HG03558 (cell line): ENCODE measurements at regions not wholly inside any gene's neighbourhood (a gene's known extent, or its start where the extent isn't known, plus 50 kb on each side); places are given as distances from the start of the nearest gene placed in this dataset.
"Not testable (repeated sequence)": the region's sequence is repeated elsewhere in the genome, so short reads cannot be mapped to it uniquely, and the experiment has no call there.

Source experiments
- ATAC-seq: cut with Tn5 transposase; IDR thresholded peaks from one replicate; pipeline ENCODE4 v1.9.1; 2021; ENCODE audit warnings: moderate number of reproducible peaks; ENCODE audit not compliant: unreplicated experiment; ENCODE audit errors: extremely low read depth

- ATAC-seq: no peak
These were observed 197.1 kb upstream of the HCN1 start for GRCh38 chr5:45893309-45893708.

GRCh38 chr5:45890441-45891080, 194.4 kb upstream of the HCN1 start:
- ATAC-seq: not testable (repeated sequence)

DNA sequence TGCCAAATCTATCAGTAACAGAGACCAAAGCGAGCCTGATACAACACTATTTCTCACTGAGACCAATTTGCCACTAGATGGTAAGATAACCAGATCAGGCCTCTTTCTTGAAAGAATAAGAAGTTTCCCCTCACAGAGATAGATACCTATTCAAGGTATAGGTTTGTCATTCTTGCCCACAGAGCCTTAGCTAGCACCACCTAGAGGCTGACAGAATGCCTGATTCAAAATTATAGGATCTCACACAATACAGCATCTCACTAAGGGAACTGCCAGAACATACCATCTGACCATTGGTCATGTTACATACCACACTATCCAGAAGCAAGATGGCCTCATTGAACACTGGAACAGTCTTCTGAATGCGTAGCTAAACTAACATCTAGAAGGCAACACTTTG, 166.6 kb upstream of the HCN1 start:
- ATAC-seq: no peak

GRCh38 chr5:45847877-45848276, 151.7 kb upstream of the HCN1 start:
- ATAC-seq: no peak

GRCh38 chr5:45826055-45826454, 129.9 kb upstream of the HCN1 start:
- no peak for ATAC-seq

GRCh38 chr5:45800331-45800730, 104.2 kb upstream of the HCN1 start:
- no peak for ATAC-seq

GRCh38 chr5:45799388-45799787, 103.2 kb upstream of the HCN1 start:
- no peak for ATAC-seq

DNA sequence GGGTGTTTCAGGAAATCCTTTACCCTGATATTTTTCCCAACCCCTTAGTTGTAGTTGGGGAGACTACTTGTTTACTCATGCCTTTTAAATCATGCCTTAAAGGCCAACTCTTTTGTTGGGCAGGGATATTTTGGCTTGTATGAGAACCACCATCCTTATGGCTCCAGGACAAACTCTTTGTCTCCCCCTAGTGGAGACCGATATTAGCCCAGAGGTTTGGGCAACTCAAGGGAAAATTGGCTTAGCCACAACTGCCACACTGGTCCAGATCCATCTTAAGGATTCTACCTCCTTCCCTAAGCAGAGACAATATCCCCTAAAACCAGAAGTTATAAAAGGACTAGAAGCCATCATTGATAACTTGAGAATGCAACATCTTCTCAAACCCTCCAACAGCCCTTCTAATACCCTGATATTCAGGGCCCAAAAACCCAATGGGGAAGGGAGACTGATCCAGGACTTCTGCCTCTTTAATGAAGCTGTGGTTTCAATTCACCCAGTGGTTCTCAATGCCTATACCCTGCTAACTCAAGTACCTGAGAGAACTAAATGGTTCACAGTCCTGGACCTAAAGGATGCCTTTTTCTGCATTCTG, 100.9 kb upstream of the HCN1 start:
- no peak for ATAC-seq

DNA sequence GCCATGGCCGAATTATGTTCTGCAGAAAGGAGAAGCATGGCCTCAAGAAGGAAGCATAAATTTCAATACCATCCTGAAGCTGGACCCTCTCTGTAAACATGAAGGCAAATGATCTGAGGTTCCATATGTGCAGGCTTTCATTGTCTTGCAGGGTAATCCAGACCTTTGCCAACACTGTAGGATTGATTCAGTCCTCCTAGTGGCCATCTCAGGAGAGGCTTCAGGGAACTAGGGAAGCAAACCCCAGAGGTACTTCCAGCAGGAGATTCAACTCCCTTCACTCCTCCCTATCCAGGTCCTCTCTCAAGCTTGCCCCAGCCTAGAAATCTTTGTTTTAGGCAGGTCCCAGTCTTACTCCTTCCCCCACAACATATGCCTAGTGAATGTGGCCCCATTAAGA, 99.3 kb upstream of the HCN1 start:
- ATAC-seq: no peak

GRCh38 chr5:45793638-45794532, 97.7 kb upstream of the HCN1 start:
- ATAC-seq: peak; percentile 65

- no peak for ATAC-seq
These were observed 83.9 kb upstream of the HCN1 start for GRCh38 chr5:45779874-45780671.

GRCh38 chr5:45774528-45774927, 78.3 kb upstream of the HCN1 start:
- ATAC-seq: no peak

- no peak for ATAC-seq
These were observed 76.2 kb upstream of the HCN1 start for GRCh38 chr5:45772402-45772801.

GRCh38 chr5:45765561-45765960, 69.4 kb upstream of the HCN1 start:
- no peak for ATAC-seq

GRCh38 chr5:45750574-45750973, 54.4 kb upstream of the HCN1 start:
- ATAC-seq: no peak

DNA sequence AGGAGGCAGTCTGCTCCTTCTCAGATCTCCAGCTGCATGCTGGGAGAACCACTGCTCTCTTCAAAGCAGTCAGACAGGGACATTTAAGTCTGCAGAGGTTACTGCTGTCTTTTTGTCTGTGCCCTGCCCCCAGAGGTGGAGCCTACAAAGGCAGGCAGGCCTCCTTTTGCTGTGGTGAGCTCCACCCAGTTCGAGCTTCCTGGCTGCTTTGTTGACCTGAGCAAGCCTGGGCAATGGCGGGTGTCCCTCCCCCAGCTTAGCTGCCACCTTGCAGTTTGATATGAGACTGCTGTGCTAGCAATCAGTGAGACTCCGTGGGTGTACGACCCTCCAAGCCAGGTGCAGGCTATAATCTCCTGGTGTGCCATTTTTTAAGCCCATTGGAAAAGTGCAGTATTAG, 52.3 kb upstream of the HCN1 start:
- not testable (repeated sequence) for ATAC-seq
